GM12878 (cell line): ENCODE measurements at regions not wholly inside any gene's neighbourhood (a gene's known extent, or its start where the extent isn't known, plus 50 kb on each side); places are given as distances from the start of the nearest gene placed in this dataset.

ENCODE experiments used
- ATAC-seq: fragments of 200-7000 bp; cut with Tn5 transposase; 3 replicates; pipeline ENCODE4 v1.9.1; 2020; ENCODE audit warnings: mild to moderate bottlenecking, moderate library complexity
- BruUV-seq: library from RNA; stranded (reverse); fragments of 400-500 nt; replicated peaks from 2 replicates; lab custom pipeline; 2021; lab: Mats Ljungman, UMichigan
- CTCF ChIA-PET: fragments of 300-600 bp; sonication (Branson Sonifier 250); formaldehyde crosslinking; extraction: SDS; loops from one replicate; lab custom pipeline; 2021; ENCODE audit warnings: inconsistent platforms; lab: Yijun Ruan, JAX
- POLR2A ChIA-PET: fragments of 350-600 bp; formaldehyde crosslinking; extraction: SDS; loops from one replicate; lab custom pipeline; 2021; ENCODE audit warnings: inconsistent platforms; lab: Charles Lee
- RAD21 ChIA-PET: fragments of 300-600 bp; sonication (Branson Sonifier 250); formaldehyde crosslinking; loops from one replicate; lab custom pipeline; 2023; ENCODE audit warnings: antibody characterized with exemption; ENCODE audit not compliant: unreplicated experiment; lab: Charles Lee
- SMC1A ChIA-PET: fragments of 300-600 bp; sonication (Branson Sonifier 250); formaldehyde crosslinking; loops from one replicate; lab custom pipeline; 2023; ENCODE audit not compliant: unreplicated experiment, uncharacterized antibody; lab: Charles Lee
- DNase-seq: peaks from one replicate; pipeline ENCODE4 v3.0.0-alpha.2; 2011; ENCODE audit warnings: low read depth, low spot score
- FAIRE-seq: peaks from 3 replicates; lab custom pipeline; 2011; peaks lifted over from hg19 to GRCh38; lab: Jason Lieb, UNC
- H2AFZ ChIP-seq: 2 replicates; pipeline ENCODE4 v1.6.0; 2011; ENCODE audit warnings: low read depth, low read length, control low read depth; ENCODE audit not compliant: control insufficient read depth
- H3K27ac ChIP-seq: 2 replicates; pipeline ENCODE4 v1.5.1; 2011; ENCODE audit warnings: control low read depth; ENCODE audit not compliant: control insufficient read depth, insufficient read depth
- H3K27me3 ChIP-seq, 2 experiments: replicated peaks in 1 of 2; 2 replicates each; pipeline versions ENCODE4 v1.6.0 to v1.6.1; 2011; ENCODE audit warnings: low read length in 1 of 2; ENCODE audit not compliant: control insufficient read depth in 2 of 2, insufficient read depth in 2 of 2
- H3K36me3 ChIP-seq, 2 experiments: 2 replicates each; pipeline ENCODE4 v1.5.1; 2011; ENCODE audit warnings: low read length in 1 of 2; ENCODE audit not compliant: control insufficient read depth in 2 of 2, insufficient read depth in 2 of 2
- H3K4me1 ChIP-seq: 2 replicates; pipeline ENCODE4 v1.6.1; 2011; ENCODE audit warnings: mild to moderate bottlenecking, low read length, moderate library complexity, mixed read lengths; ENCODE audit not compliant: control insufficient read depth, insufficient read depth
- H3K4me2 ChIP-seq: 2 replicates; pipeline ENCODE4 v1.6.0; 2011; ENCODE audit warnings: control low read depth; ENCODE audit not compliant: control insufficient read depth, insufficient read depth
- H3K4me3 ChIP-seq: fragments of 200-600 bp; sonication (generic); 2 replicates; pipeline ENCODE4 v1.5.1; 2016
- H3K79me2 ChIP-seq: 2 replicates; pipeline ENCODE4 v1.6.0; 2011; ENCODE audit warnings: low read length; ENCODE audit not compliant: control insufficient read depth, insufficient read depth
- H3K9ac ChIP-seq: 2 replicates; pipeline ENCODE4 v1.8.0; 2011; ENCODE audit warnings: low read length, control low read depth, mixed read lengths; ENCODE audit not compliant: control insufficient read depth, insufficient read depth
- H3K9me3 ChIP-seq: replicated peaks from 3 replicates; pipeline ENCODE4 v1.5.1; 2011; ENCODE audit warnings: mild to moderate bottlenecking, low read length; ENCODE audit not compliant: control insufficient read depth, insufficient read depth
- H4K20me1 ChIP-seq: 2 replicates; pipeline ENCODE4 v1.6.0; 2011; ENCODE audit not compliant: control insufficient read depth, insufficient read depth
- BHLHE40 ChIP-seq, 2 experiments: fragments of 450-650 bp in 1 of 2; IDR thresholded peaks; 2 replicates each; pipeline ENCODE4 v1.6.1; 2011 to 2017; ENCODE audit warnings: low read depth in 2 of 2, borderline replicate concordance in 1 of 2, improper control_type of control experiment in 1 of 2, low read length in 1 of 2, mild to moderate bottlenecking in 1 of 2
- CBX3 ChIP-seq: fragments of 200-600 bp; sonication (generic); IDR thresholded peaks from 2 replicates; pipeline ENCODE4 v1.6.1; 2016; ENCODE audit warnings: low read depth, borderline replicate concordance
- ESRRA ChIP-seq: IDR thresholded peaks from 2 replicates; pipeline ENCODE4 v1.6.1; 2012; ENCODE audit warnings: mild to moderate bottlenecking, low read length, improper control_type of control experiment
- ETV6 ChIP-seq, 2 experiments: fragments of 450-650 bp in 1 of 2; IDR thresholded peaks in 1 of 2; conservative IDR thresholded peaks in 1 of 2; 2 replicates each; pipeline ENCODE4 v1.6.1; 2014; ENCODE audit warnings: antibody characterized with exemption in 1 of 2, borderline replicate concordance in 1 of 2, low read depth in 1 of 2, mild to moderate bottlenecking in 1 of 2, moderate library complexity in 1 of 2
- FOS ChIP-seq: IDR thresholded peaks from 3 replicates; pipeline ENCODE4 v1.6.1; 2011; ENCODE audit warnings: borderline replicate concordance; ENCODE audit not compliant: insufficient read length; ENCODE audit errors: extremely low read depth
- GATAD2B ChIP-seq: fragments of 450-650 bp; conservative IDR thresholded peaks from 2 replicates; pipeline ENCODE4 v1.6.1; 2017; ENCODE audit warnings: low read depth, mild to moderate bottlenecking, moderate library complexity
- LARP7 ChIP-seq: fragments of 450-650 bp; IDR thresholded peaks from 2 replicates; pipeline ENCODE4 v1.6.1; 2017; ENCODE audit warnings: mild to moderate bottlenecking
- SIN3A ChIP-seq: IDR thresholded peaks from 2 replicates; pipeline ENCODE4 v1.6.1; 2012; ENCODE audit warnings: low read depth, low read length, improper control_type of control experiment
- SMAD5 ChIP-seq: IDR thresholded peaks from 2 replicates; pipeline ENCODE4 v1.6.1; 2016; ENCODE audit warnings: antibody characterized with exemption, low read depth
- SRF ChIP-seq, 2 experiments: IDR thresholded peaks; 2 replicates each; pipeline ENCODE4 v1.6.1; 2011; ENCODE audit warnings: low read depth in 2 of 2, low read length in 2 of 2, mild to moderate bottlenecking in 1 of 2, moderate library complexity in 1 of 2
- ZNF384 ChIP-seq: IDR thresholded peaks from 2 replicates; pipeline ENCODE4 v1.6.1; 2012; ENCODE audit warnings: low read depth, mild to moderate bottlenecking, low read length, improper control_type of control experiment, borderline replicate concordance
- WGBS: methylation state at CpG from one replicate; pipeline ENCODE4 v1.1.6; 2016; ENCODE audit warnings: low lambda C conversion rate; ENCODE audit not compliant: insufficient replicate concordance, insufficient coverage; ENCODE audit errors: missing lambda C conversion rate; 5-methylcytosine and 5-hydroxymethylcytosine counted together
- in situ Hi-C: fragments of 300-500 bp; cut with MboI; formaldehyde crosslinking; loops from 9 replicates; pipeline ENCODE4 v1.14.3; 2018; ENCODE audit warnings: mixed read lengths
- intact Hi-C: fragments of 100-400 bp; cut with micrococcal nuclease; formaldehyde crosslinking; loops from one replicate; pipeline ENCODE4 v1.14.2; 2022; ENCODE audit not compliant: unreplicated experiment
- TF ChIP-seq, protein P1 (sequence below): fragments of 450-650 bp; IDR thresholded peaks from 2 replicates; pipeline ENCODE4 v1.6.1; 2017; ENCODE audit warnings: antibody characterized with exemption, mild to moderate bottlenecking, moderate library complexity
- TF ChIP-seq, protein P2 (sequence below): IDR thresholded peaks from 2 replicates; pipeline ENCODE4 v1.6.1; 2011; ENCODE audit warnings: borderline replicate concordance, low read depth, mild to moderate bottlenecking, moderate library complexity, mixed read lengths, low read length; ENCODE audit not compliant: insufficient read depth; ENCODE audit errors: extremely low read length
- TF ChIP-seq, protein P3 (sequence below): fragments of 450-650 bp; IDR thresholded peaks from 2 replicates; pipeline ENCODE4 v1.6.1; 2017; ENCODE audit warnings: mild to moderate bottlenecking, low read depth, inconsistent platforms; ENCODE audit not compliant: poor library complexity, severe bottlenecking

DNA sequence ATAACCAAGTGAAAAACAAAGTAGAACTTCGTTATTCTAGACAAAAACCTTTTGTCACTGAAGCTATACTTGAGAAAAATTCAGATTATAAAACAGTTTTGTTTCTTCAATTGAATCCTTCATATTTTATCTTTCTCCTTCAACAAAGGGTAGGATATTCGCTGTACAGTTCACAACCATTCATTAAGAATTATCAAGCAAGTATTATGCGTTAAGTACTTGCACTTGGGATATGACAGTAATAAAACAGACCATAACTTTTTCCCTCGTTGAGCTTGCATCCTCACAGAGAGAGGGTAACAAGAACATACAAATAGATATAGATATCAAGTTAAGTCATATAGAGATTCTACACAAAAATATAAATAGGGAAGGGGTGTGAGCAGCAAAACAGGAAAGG lies 61.2 kb upstream of the MEOX2 start:
- DNase-seq: no peak
- ChIA-PET POLR2A (no interaction called here), RAD21 (no interaction called here), CTCF (no interaction called here), SMC1A (interaction anchor here (1.4 kb wide), 1 partner anchor 9 kb away, joined by 3 read pairs; no protein-coding TSS in a partner anchor)
- intact Hi-C loops (no loop called here), in situ Hi-C loops (no loop called here)
- Histone ChIP-seq H3K9ac (no peak overlapping the region), H3K27me3 (no peaks in the 10 kb centered on the region), H3K4me2 (no peak overlapping the region), H4K20me1 (no peaks in the 10 kb centered on the region), H3K79me2 (no peaks in the 10 kb centered on the region), H3K4me1 (no peaks in the 10 kb centered on the region), H3K36me3 (no peaks in the 10 kb centered on the region), H3K9me3 (no peaks in the 10 kb centered on the region), H2AFZ (no peak overlapping the region), H3K4me3 (no peak overlapping the region), H3K27ac (no peak overlapping the region)
- ATAC-seq: no peak
- no peak for FAIRE-seq
- 0% methylated on average over 4 of the region's 4 CpGs for WGBS
- no peak for TF ChIP-seq SIN3A
- TF ChIP-seq ZNF384: no peak
- TF ChIP-seq, protein P1, sequence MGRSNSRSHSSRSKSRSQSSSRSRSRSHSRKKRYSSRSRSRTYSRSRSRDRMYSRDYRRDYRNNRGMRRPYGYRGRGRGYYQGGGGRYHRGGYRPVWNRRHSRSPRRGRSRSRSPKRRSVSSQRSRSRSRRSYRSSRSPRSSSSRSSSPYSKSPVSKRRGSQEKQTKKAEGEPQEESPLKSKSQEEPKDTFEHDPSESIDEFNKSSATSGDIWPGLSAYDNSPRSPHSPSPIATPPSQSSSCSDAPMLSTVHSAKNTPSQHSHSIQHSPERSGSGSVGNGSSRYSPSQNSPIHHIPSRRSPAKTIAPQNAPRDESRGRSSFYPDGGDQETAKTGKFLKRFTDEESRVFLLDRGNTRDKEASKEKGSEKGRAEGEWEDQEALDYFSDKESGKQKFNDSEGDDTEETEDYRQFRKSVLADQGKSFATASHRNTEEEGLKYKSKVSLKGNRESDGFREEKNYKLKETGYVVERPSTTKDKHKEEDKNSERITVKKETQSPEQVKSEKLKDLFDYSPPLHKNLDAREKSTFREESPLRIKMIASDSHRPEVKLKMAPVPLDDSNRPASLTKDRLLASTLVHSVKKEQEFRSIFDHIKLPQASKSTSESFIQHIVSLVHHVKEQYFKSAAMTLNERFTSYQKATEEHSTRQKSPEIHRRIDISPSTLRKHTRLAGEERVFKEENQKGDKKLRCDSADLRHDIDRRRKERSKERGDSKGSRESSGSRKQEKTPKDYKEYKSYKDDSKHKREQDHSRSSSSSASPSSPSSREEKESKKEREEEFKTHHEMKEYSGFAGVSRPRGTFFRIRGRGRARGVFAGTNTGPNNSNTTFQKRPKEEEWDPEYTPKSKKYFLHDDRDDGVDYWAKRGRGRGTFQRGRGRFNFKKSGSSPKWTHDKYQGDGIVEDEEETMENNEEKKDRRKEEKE: no peak
- no peak for TF ChIP-seq SRF (IDR thresholded peaks at IDR 0.05; ENCODE audit: low read depth in 2 of 2, low read length in 2 of 2)
- TF ChIP-seq ESRRA: no peak
- no peak for TF ChIP-seq FOS
- TF ChIP-seq ETV6 (conservative IDR thresholded peaks at IDR 0.05 in 1 of 2, IDR thresholded peaks at IDR 0.05 in 1 of 2; ENCODE audit: borderline replicate concordance in 1 of 2, low read depth in 1 of 2): no peak
- TF ChIP-seq, protein P2, sequence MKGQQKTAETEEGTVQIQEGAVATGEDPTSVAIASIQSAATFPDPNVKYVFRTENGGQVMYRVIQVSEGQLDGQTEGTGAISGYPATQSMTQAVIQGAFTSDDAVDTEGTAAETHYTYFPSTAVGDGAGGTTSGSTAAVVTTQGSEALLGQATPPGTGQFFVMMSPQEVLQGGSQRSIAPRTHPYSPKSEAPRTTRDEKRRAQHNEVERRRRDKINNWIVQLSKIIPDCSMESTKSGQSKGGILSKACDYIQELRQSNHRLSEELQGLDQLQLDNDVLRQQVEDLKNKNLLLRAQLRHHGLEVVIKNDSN: no peak
- TF ChIP-seq, protein P3, sequence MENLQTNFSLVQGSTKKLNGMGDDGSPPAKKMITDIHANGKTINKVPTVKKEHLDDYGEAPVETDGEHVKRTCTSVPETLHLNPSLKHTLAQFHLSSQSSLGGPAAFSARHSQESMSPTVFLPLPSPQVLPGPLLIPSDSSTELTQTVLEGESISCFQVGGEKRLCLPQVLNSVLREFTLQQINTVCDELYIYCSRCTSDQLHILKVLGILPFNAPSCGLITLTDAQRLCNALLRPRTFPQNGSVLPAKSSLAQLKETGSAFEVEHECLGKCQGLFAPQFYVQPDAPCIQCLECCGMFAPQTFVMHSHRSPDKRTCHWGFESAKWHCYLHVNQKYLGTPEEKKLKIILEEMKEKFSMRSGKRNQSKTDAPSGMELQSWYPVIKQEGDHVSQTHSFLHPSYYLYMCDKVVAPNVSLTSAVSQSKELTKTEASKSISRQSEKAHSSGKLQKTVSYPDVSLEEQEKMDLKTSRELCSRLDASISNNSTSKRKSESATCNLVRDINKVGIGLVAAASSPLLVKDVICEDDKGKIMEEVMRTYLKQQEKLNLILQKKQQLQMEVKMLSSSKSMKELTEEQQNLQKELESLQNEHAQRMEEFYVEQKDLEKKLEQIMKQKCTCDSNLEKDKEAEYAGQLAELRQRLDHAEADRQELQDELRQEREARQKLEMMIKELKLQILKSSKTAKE: no peak
- TF ChIP-seq BHLHE40 (IDR thresholded peaks at IDR 0.05; ENCODE audit: borderline replicate concordance in 1 of 2, low read depth in 2 of 2, low read length in 1 of 2): no peak
- no peak for TF ChIP-seq SMAD5
- no peak for TF ChIP-seq GATAD2B
- TF ChIP-seq LARP7: no peak
- no peak for TF ChIP-seq CBX3
- BruUV-seq: no TSS peak
